Loucy (cell line): ENCODE measurements at regions not wholly inside any gene's neighbourhood (a gene's known extent, or its start where the extent isn't known, plus 50 kb on each side); places are given as distances from the start of the nearest gene placed in this dataset.

Experiments
- H2AFZ ChIP-seq: fragments of 200-600 bp; sonication (generic); 2 replicates; pipeline ENCODE4 v1.6.0; 2016; ENCODE audit warnings: antibody characterized with exemption, mild to moderate bottlenecking, low read length, moderate library complexity
- H3F3A ChIP-seq: fragments of 200-600 bp; 2 replicates; pipeline ENCODE4 v1.6.0; 2016; ENCODE audit warnings: antibody characterized with exemption, low read depth, mild to moderate bottlenecking
- H3K27me3 ChIP-seq: fragments of 200-600 bp; sonication (generic); 2 replicates; pipeline ENCODE4 v1.6.1; 2014; ENCODE audit warnings: low read length, mild to moderate bottlenecking; ENCODE audit not compliant: insufficient read depth, poor library complexity, severe bottlenecking
- H3K36me3 ChIP-seq: fragments of 200-600 bp; sonication (generic); 2 replicates; pipeline ENCODE4 v1.6.1; 2016; ENCODE audit warnings: low read length; ENCODE audit not compliant: insufficient read depth
- H3K4me1 ChIP-seq: fragments of 200-600 bp; sonication (generic); 2 replicates; pipeline ENCODE4 v1.5.1; 2014; ENCODE audit warnings: low read length, mild to moderate bottlenecking; ENCODE audit not compliant: insufficient read depth, poor library complexity, severe bottlenecking
- H3K4me2 ChIP-seq: fragments of 200-600 bp; sonication (generic); 2 replicates; pipeline ENCODE4 v1.6.0; 2014; ENCODE audit warnings: antibody characterized with exemption, low read length, low read depth, mild to moderate bottlenecking; ENCODE audit not compliant: poor library complexity, severe bottlenecking
- H3K4me3 ChIP-seq: fragments of 200-600 bp; sonication (generic); 2 replicates; pipeline ENCODE4 v1.5.1; 2014; ENCODE audit warnings: low read length, mild to moderate bottlenecking, mixed read lengths; ENCODE audit not compliant: poor library complexity, severe bottlenecking
- H3K79me2 ChIP-seq: fragments of 200-600 bp; sonication (generic); 2 replicates; pipeline ENCODE4 v1.6.1; 2014; ENCODE audit warnings: low read length; ENCODE audit not compliant: insufficient read depth
- H3K9ac ChIP-seq: fragments of 200-600 bp; sonication (generic); 2 replicates; pipeline ENCODE4 v1.6.0; 2014; ENCODE audit warnings: mild to moderate bottlenecking, low read depth, low read length, moderate library complexity; ENCODE audit not compliant: poor library complexity, severe bottlenecking
- H3K9me2 ChIP-seq: fragments of 200-600 bp; sonication (generic); replicated peaks from 2 replicates; pipeline ENCODE4 v1.6.1; 2016; ENCODE audit warnings: low read depth, low read length, mixed read lengths
- H3K9me3 ChIP-seq: fragments of 200-600 bp; sonication (generic); 2 replicates; pipeline ENCODE4 v1.6.1; 2014; ENCODE audit warnings: mild to moderate bottlenecking, antibody characterized with exemption, low read length, low read depth; ENCODE audit not compliant: insufficient read depth
- H4K20me1 ChIP-seq: fragments of 200-600 bp; sonication (generic); 2 replicates; pipeline ENCODE4 v1.6.0; 2014; ENCODE audit warnings: antibody characterized with exemption, low read length, mild to moderate bottlenecking; ENCODE audit not compliant: insufficient read depth, poor library complexity, severe bottlenecking
- EZH2phosphoT487 ChIP-seq: fragments of 200-600 bp; IDR thresholded peaks from 2 replicates; pipeline ENCODE4 v1.6.1; 2018; ENCODE audit warnings: antibody characterized with exemption, mild to moderate bottlenecking, moderate library complexity, borderline replicate concordance
- TF ChIP-seq, protein P1 (sequence below): fragments of 200-600 bp; sonication (generic); conservative IDR thresholded peaks from 2 replicates; pipeline ENCODE4 v1.5.1; 2014; ENCODE audit warnings: mild to moderate bottlenecking, antibody characterized with exemption, low read length

DNA sequence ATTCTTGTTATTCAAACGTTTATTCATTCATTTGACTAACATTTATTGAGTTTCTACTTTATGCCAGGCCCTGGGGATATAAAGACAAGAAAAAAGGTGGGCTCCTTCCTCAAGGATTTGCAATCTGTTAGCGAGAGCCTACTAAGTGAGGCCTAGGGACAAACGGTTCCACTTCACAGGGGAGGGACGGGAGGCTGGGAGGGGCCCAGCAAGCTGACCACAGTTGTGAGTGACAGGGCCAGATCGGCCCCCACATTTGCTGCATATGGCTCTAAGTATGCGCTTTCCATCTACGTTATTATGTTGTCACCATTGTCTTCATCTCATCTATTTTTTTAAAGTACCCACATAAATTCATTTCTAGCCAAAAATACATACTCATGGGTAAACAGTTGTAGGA, 271.1 kb downstream of the BUD13 start:
- H3K9ac ChIP-seq, result no peak overlapping the region
- H2AFZ ChIP-seq, result no peak overlapping the region
- no peaks in the 10 kb centered on the region for H3F3A ChIP-seq
- no peaks in the 10 kb centered on the region for H3K4me1 ChIP-seq
- H3K27me3 ChIP-seq, result no peaks in the 10 kb centered on the region
- no peaks in the 10 kb centered on the region for H3K36me3 ChIP-seq
- no peaks in the 10 kb centered on the region for H3K79me2 ChIP-seq
- no peaks in the 10 kb centered on the region for H3K9me2 ChIP-seq
- H3K4me3 ChIP-seq, result no peak overlapping the region
- H4K20me1 ChIP-seq, result no peaks in the 10 kb centered on the region
- TF ChIP-seq EZH2phosphoT487, result no peak
- TF ChIP-seq, protein P1, sequence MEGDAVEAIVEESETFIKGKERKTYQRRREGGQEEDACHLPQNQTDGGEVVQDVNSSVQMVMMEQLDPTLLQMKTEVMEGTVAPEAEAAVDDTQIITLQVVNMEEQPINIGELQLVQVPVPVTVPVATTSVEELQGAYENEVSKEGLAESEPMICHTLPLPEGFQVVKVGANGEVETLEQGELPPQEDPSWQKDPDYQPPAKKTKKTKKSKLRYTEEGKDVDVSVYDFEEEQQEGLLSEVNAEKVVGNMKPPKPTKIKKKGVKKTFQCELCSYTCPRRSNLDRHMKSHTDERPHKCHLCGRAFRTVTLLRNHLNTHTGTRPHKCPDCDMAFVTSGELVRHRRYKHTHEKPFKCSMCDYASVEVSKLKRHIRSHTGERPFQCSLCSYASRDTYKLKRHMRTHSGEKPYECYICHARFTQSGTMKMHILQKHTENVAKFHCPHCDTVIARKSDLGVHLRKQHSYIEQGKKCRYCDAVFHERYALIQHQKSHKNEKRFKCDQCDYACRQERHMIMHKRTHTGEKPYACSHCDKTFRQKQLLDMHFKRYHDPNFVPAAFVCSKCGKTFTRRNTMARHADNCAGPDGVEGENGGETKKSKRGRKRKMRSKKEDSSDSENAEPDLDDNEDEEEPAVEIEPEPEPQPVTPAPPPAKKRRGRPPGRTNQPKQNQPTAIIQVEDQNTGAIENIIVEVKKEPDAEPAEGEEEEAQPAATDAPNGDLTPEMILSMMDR, result no peak
- H3K9me3 ChIP-seq, result no peaks in the 10 kb centered on the region
- no peak overlapping the region for H3K4me2 ChIP-seq

GRCh38 chr11:116500947-116501602, 271.7 kb downstream of the BUD13 start:
- H4K20me1 ChIP-seq, result no peaks in the 10 kb centered on the region
- H3K4me2 ChIP-seq, result no peak overlapping the region
- no peaks in the 10 kb centered on the region for H3F3A ChIP-seq
- no peak overlapping the region for H3K9ac ChIP-seq
- H3K79me2 ChIP-seq, result no peaks in the 10 kb centered on the region
- H3K36me3 ChIP-seq, result no peaks in the 10 kb centered on the region
- TF ChIP-seq, protein P1, result no peak
- TF ChIP-seq EZH2phosphoT487, result no peak
- H3K4me1 ChIP-seq, result no peaks in the 10 kb centered on the region
- no peaks in the 10 kb centered on the region for H3K9me3 ChIP-seq
- H3K9me2 ChIP-seq, result no peaks in the 10 kb centered on the region
- H2AFZ ChIP-seq, result no peak overlapping the region
- no peaks in the 10 kb centered on the region for H3K27me3 ChIP-seq
- H3K4me3 ChIP-seq, result no peak overlapping the region

DNA sequence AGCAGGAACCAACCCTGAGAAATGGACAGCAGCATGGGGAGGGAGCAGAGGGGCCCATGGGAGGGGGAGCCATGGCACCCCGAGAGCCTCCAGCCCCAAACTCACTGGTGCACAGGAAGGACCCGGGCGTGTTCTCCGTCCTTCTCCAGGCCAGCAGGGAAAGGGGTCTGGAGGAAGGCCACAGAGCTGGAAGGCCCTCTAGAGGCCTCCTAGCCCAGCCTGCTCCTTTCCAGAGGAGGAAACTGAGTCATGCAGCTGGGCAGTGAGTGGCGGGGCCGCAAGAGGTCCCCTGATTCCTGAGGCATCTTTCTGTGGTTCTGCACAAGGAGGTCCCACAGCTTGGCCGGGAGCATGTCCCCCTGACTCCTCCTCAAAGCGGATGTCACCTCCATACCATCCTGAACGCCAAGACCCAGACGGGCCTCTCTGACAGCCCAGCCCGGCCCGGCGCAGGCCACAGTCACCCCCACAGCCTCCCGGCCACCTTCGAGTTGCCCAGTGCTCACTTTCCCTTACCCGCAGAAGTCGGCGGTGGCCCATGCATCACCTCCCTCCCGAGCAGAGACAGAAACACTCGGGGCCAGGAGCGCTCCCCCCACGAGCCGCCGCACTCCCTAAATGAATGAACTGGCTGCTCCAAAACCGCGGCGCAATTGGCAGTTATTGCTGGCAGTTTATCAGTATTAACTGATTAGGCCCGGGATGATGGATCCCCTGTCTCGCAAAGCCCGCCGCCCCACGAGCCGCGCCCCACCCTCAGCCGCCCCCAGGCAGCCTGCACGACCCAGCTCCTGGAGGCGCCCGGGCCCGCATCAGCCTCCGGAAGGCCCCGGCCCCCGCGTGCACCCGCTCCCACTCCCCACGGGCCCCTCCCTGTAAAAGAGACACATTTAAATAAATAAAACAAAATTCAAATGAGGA, 272.5 kb downstream of the BUD13 start:
- no peaks in the 10 kb centered on the region for H3K27me3 ChIP-seq
- H3K9me3 ChIP-seq, result no peaks in the 10 kb centered on the region
- H4K20me1 ChIP-seq, result no peaks in the 10 kb centered on the region
- no peaks in the 10 kb centered on the region for H3F3A ChIP-seq
- no peaks in the 10 kb centered on the region for H3K36me3 ChIP-seq
- H3K9me2 ChIP-seq, result no peaks in the 10 kb centered on the region
- no peak overlapping the region for H2AFZ ChIP-seq
- no peak overlapping the region for H3K9ac ChIP-seq
- no peak overlapping the region for H3K4me3 ChIP-seq
- TF ChIP-seq EZH2phosphoT487, result no peak
- TF ChIP-seq, protein P1, result no peak
- H3K4me2 ChIP-seq, result no peak overlapping the region
- H3K4me1 ChIP-seq, result no peaks in the 10 kb centered on the region
- H3K79me2 ChIP-seq, result no peaks in the 10 kb centered on the region
